H1 (cell line): ENCODE measurements at regions not wholly inside any gene's neighbourhood (a gene's known extent, or its start where the extent isn't known, plus 50 kb on each side); places are given as distances from the start of the nearest gene placed in this dataset.

Experiments used
- CTCF ChIA-PET: fragments of 300-600 bp; sonication (Branson Sonifier 250); formaldehyde crosslinking; loops from one replicate; lab custom pipeline; 2021; ENCODE audit not compliant: partially characterized antibody; lab: Charles Lee
- POLR2A ChIA-PET: fragments of 300-600 bp; sonication (Branson Sonifier 250); formaldehyde crosslinking; loops from one replicate; lab custom pipeline; 2021; ENCODE audit warnings: inconsistent platforms; ENCODE audit not compliant: partially characterized antibody; lab: Charles Lee
- DNase-seq, 2 experiments: peaks; one replicate each; pipeline versions ENCODE4 v3.0.0 to v3.0.0-alpha.2; 2010 to 2022; ENCODE audit warnings: low spot score in 2 of 2, low read depth in 1 of 2, mixed read lengths in 1 of 2
- FAIRE-seq: peaks from 2 replicates; lab custom pipeline; 2011; peaks lifted over from hg19 to GRCh38; lab: Jason Lieb, UNC
- H2AFZ ChIP-seq: 2 replicates; pipeline ENCODE4 v1.8.1; 2012; ENCODE audit warnings: low read length, inconsistent platforms
- H2AK5ac ChIP-seq: 2 replicates; pipeline ENCODE4 v1.6.1; 2013; ENCODE audit warnings: low read depth, low read length
- H2BK120ac ChIP-seq: replicated peaks from 2 replicates; pipeline ENCODE3; 2013; ENCODE audit warnings: low read depth, low read length, inconsistent platforms
- H2BK12ac ChIP-seq: 2 replicates; pipeline ENCODE4 v1.6.1; 2013; ENCODE audit warnings: low read depth, low read length
- H2BK15ac ChIP-seq: 2 replicates; pipeline ENCODE4 v1.6.1; 2013; ENCODE audit warnings: low read length
- H2BK20ac ChIP-seq: 2 replicates; pipeline ENCODE4 v1.6.1; 2013; ENCODE audit warnings: low read length
- H2BK5ac ChIP-seq: 2 replicates; pipeline ENCODE4 v1.6.1; 2013; ENCODE audit warnings: low read depth, low read length
- H3K14ac ChIP-seq: 2 replicates; pipeline ENCODE4 v1.6.1; 2013; ENCODE audit warnings: inconsistent platforms; ENCODE audit not compliant: insufficient read length
- H3K18ac ChIP-seq: 2 replicates; pipeline ENCODE4 v1.6.1; 2013; ENCODE audit warnings: low read length; ENCODE audit errors: extremely low read depth
- H3K23ac ChIP-seq: 2 replicates; pipeline ENCODE4 v1.6.1; 2013; ENCODE audit warnings: inconsistent platforms; ENCODE audit not compliant: insufficient read length
- H3K23me2 ChIP-seq: 2 replicates; pipeline ENCODE4 v1.6.1; 2013; ENCODE audit warnings: low read depth, low read length
- H3K27ac ChIP-seq: 2 replicates; pipeline ENCODE4 v1.6.1; 2011; ENCODE audit warnings: low read depth, low read length, inconsistent platforms
- H3K27me3 ChIP-seq, 4 experiments: replicated peaks in 1 of 4; 1 replicate in 1 of 4; 2 replicates in 3 of 4; pipeline versions ENCODE4 v1.6.1 to v1.8.1; 2011 to 2013; ENCODE audit warnings: low read length in 3 of 4, mild to moderate bottlenecking in 3 of 4, inconsistent platforms in 2 of 4, mixed read lengths in 2 of 4, moderate library complexity in 1 of 4; ENCODE audit not compliant: control insufficient read depth in 3 of 4, insufficient read depth in 3 of 4; ENCODE audit errors: extremely low read depth in 1 of 4
- H3K36me3 ChIP-seq, 4 experiments: 2 replicates each; pipeline versions ENCODE4 v1.6.1 to v1.8.1; 2011 to 2013; ENCODE audit warnings: mild to moderate bottlenecking in 4 of 4, low read length in 3 of 4, moderate library complexity in 2 of 4, control low read depth in 1 of 4, inconsistent platforms in 1 of 4; ENCODE audit not compliant: insufficient read depth in 4 of 4, control insufficient read depth in 2 of 4
- H3K4ac ChIP-seq: replicated peaks from 2 replicates; pipeline ENCODE3; 2013; ENCODE audit warnings: low read length, low read depth, mixed read lengths, inconsistent platforms; ENCODE audit not compliant: insufficient read length
- H3K4me1 ChIP-seq, 4 experiments: replicated peaks in 1 of 4; 1 replicate in 1 of 4; 2 replicates in 3 of 4; pipeline versions ENCODE4 v1.6.1 to v1.8.1; 2011 to 2013; ENCODE audit warnings: low read length in 3 of 4, inconsistent platforms in 2 of 4, mixed read lengths in 1 of 4; ENCODE audit not compliant: insufficient read depth in 4 of 4, control insufficient read depth in 3 of 4
- H3K4me2 ChIP-seq, 2 experiments: 2 replicates each; pipeline versions ENCODE4 v1.6.1 to v1.8.1; 2011 to 2013; ENCODE audit warnings: low read depth in 2 of 2, low read length in 2 of 2, control low read depth in 1 of 2, inconsistent platforms in 1 of 2, mild to moderate bottlenecking in 1 of 2; ENCODE audit not compliant: insufficient read depth in 1 of 2
- H3K4me3 ChIP-seq, 4 experiments: fragments of 200-600, 300-600 bp in 1 of 4; sonication (generic), shearing (Covaris generic), sonication (Bioruptor Twin) in 1 of 4; 2 replicates each; pipeline versions ENCODE4 v1.5.1 to v1.8.1; 2011 to 2016; ENCODE audit warnings: low read length in 4 of 4, low read depth in 3 of 4, control low read depth in 2 of 4, inconsistent platforms in 2 of 4, mild to moderate bottlenecking in 2 of 4, mixed read lengths in 1 of 4, moderate library complexity in 1 of 4; ENCODE audit not compliant: insufficient read depth in 2 of 4; ENCODE audit errors: extremely low read depth in 1 of 4
- H3K56ac ChIP-seq: replicated peaks from 2 replicates; pipeline ENCODE3; 2013; ENCODE audit warnings: low read depth, mild to moderate bottlenecking, mixed read lengths, low read length, inconsistent platforms; ENCODE audit not compliant: insufficient read length
- H3K79me1 ChIP-seq: 2 replicates; pipeline ENCODE4 v1.6.1; 2013; ENCODE audit warnings: low read depth, low read length, control low read depth
- H3K79me2 ChIP-seq, 2 experiments: 2 replicates each; pipeline versions ENCODE4 v1.6.1 to v1.8.1; 2012 to 2013; ENCODE audit warnings: low read length in 2 of 2, mild to moderate bottlenecking in 2 of 2, inconsistent platforms in 1 of 2; ENCODE audit not compliant: insufficient read depth in 2 of 2, control insufficient read depth in 1 of 2
- H3K9ac ChIP-seq, 4 experiments: replicated peaks in 1 of 4; 1 replicate in 1 of 4; 2 replicates in 3 of 4; pipeline versions ENCODE4 v1.6.1 to v1.8.1; 2011 to 2013; ENCODE audit warnings: low read depth in 3 of 4, low read length in 3 of 4, control low read depth in 2 of 4, mild to moderate bottlenecking in 2 of 4, moderate library complexity in 2 of 4, inconsistent platforms in 1 of 4; ENCODE audit errors: extremely low read depth in 1 of 4
- H3K9me3 ChIP-seq, 2 experiments: 2 replicates each; pipeline versions ENCODE4 v1.6.1 to v1.8.1; 2012 to 2013; ENCODE audit warnings: mild to moderate bottlenecking in 2 of 2, moderate library complexity in 2 of 2, control low read depth in 1 of 2, inconsistent platforms in 1 of 2, low read depth in 1 of 2, low read length in 1 of 2, mixed read lengths in 1 of 2; ENCODE audit not compliant: insufficient read depth in 2 of 2
- H4K20me1 ChIP-seq, 2 experiments: replicated peaks in 1 of 2; 2 replicates each; pipeline versions ENCODE3 to v1.8.1; 2011 to 2013; ENCODE audit warnings: inconsistent platforms in 2 of 2, low read length in 2 of 2, mild to moderate bottlenecking in 1 of 2; ENCODE audit not compliant: insufficient read depth in 2 of 2, control insufficient read depth in 1 of 2
- H4K5ac ChIP-seq: 2 replicates; pipeline ENCODE4 v1.6.1; 2013; ENCODE audit warnings: low read length, low read depth, mixed read lengths, inconsistent platforms; ENCODE audit not compliant: insufficient read length
- H4K8ac ChIP-seq: 2 replicates; pipeline ENCODE4 v1.8.0; 2013; ENCODE audit warnings: mild to moderate bottlenecking, moderate library complexity, low read length, inconsistent platforms; ENCODE audit not compliant: insufficient read depth; ENCODE audit errors: extremely low read depth
- H4K91ac ChIP-seq: replicated peaks from 2 replicates; pipeline ENCODE3; 2013; ENCODE audit warnings: low read length, mixed read lengths, inconsistent platforms; ENCODE audit not compliant: insufficient read length
- CEBPB ChIP-seq: IDR thresholded peaks from 2 replicates; pipeline ENCODE4 v1.6.1; 2012; ENCODE audit warnings: low read depth, low read length
- CHD1 ChIP-seq: IDR thresholded peaks from 2 replicates; pipeline ENCODE4 v1.6.1; 2012; ENCODE audit warnings: low read depth, low read length, improper control_type of control experiment
- EGR1 ChIP-seq: IDR thresholded peaks from 2 replicates; pipeline ENCODE4 v1.6.1; 2011; ENCODE audit warnings: low read depth, low read length, borderline replicate concordance
- EZH2 ChIP-seq: fragments of 200-600 bp; sonication (generic); IDR thresholded peaks from 2 replicates; pipeline ENCODE4 v1.7.1; 2012; ENCODE audit warnings: low read depth, mild to moderate bottlenecking, moderate library complexity, low read length, inconsistent platforms; ENCODE audit not compliant: severe bottlenecking
- GABPA ChIP-seq: IDR thresholded peaks from 2 replicates; pipeline ENCODE4 v1.6.1; 2011; ENCODE audit warnings: mild to moderate bottlenecking, low read length, moderate library complexity, borderline replicate concordance; ENCODE audit not compliant: insufficient read depth
- POLR2A ChIP-seq, 2 experiments: IDR thresholded peaks; 1 replicate in 1 of 2; 2 replicates in 1 of 2; pipeline ENCODE4 v1.6.1; 2011; ENCODE audit warnings: low read depth in 2 of 2, low read length in 2 of 2, mild to moderate bottlenecking in 2 of 2; ENCODE audit errors: control extremely low read depth in 1 of 2
- RNF2 ChIP-seq: fragments of 200-900, 300-1000 bp; sonication (generic); IDR thresholded peaks from 2 replicates; pipeline ENCODE4 v1.7.1; 2016; ENCODE audit warnings: borderline replicate concordance, low read depth, mild to moderate bottlenecking, antibody characterized with exemption, low read length; ENCODE audit not compliant: poor library complexity, severe bottlenecking; ENCODE audit errors: missing control alignments
- SP2 ChIP-seq: IDR thresholded peaks from 2 replicates; pipeline ENCODE4 v1.6.1; 2012; ENCODE audit warnings: mild to moderate bottlenecking, low read length, inconsistent platforms
- SP4 ChIP-seq: IDR thresholded peaks from 2 replicates; pipeline ENCODE4 v1.6.1; 2012; ENCODE audit warnings: low read length, inconsistent platforms
- TAF7 ChIP-seq: optimal IDR thresholded peaks from 2 replicates; pipeline ENCODE3; 2011; ENCODE audit warnings: low read depth, mild to moderate bottlenecking, inconsistent platforms, low read length, moderate library complexity, borderline replicate concordance
- TEAD4 ChIP-seq: IDR thresholded peaks from 2 replicates; pipeline ENCODE4 v1.6.1; 2012; ENCODE audit warnings: low read depth, low read length, inconsistent platforms, mixed read lengths
- WGBS, 2 experiments: shearing (Covaris generic) in 1 of 2; methylation state at CpG; one replicate each; pipeline versions ENCODE4 v1.1.6 to v1.1.7; 2013 to 2015; ENCODE audit warnings: low lambda C conversion rate in 2 of 2, mixed read lengths in 2 of 2, inconsistent platforms in 1 of 2, low coverage in 1 of 2, missing lambda C conversion rate in 1 of 2; ENCODE audit not compliant: insufficient replicate concordance in 2 of 2, insufficient coverage in 1 of 2, insufficient read length in 1 of 2; ENCODE audit errors: extremely low coverage in 1 of 2, missing lambda C conversion rate in 1 of 2; 5-methylcytosine and 5-hydroxymethylcytosine counted together
- TF ChIP-seq, protein P1 (sequence below): IDR thresholded peaks from 2 replicates; pipeline ENCODE4 v1.6.1; 2011; ENCODE audit warnings: low read depth, mild to moderate bottlenecking, low read length; ENCODE audit not compliant: insufficient read depth
- TF ChIP-seq, protein P2 (sequence below): IDR thresholded peaks from 2 replicates; pipeline ENCODE4 v1.6.1; 2012; ENCODE audit warnings: low read length, inconsistent platforms

DNA sequence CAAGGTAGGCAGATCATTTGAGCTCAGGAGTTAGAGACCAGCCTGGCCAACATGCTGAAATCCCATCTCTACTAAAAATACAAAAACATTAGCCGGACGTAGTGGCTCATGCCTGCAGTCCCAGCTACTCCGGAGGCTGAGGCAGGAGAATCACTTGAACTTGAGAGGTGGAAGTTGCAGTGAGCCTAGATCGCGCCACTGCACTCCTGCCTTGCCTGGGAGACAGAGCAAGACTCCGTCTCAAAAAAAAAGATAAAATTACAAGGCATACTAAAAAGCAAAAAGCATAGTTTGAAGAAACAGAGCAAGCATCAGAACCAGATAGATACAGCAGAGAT is 61.2 kb upstream of the CDC42BPA start:
- Histone ChIP-seq H2BK12ac (no peak overlapping the region), H3K18ac (no peak overlapping the region), H4K91ac (no peak overlapping the region), H2BK5ac (no peak overlapping the region), H3K23me2 (no peaks in the 10 kb centered on the region), H3K36me3 (no peaks in the 10 kb centered on the region), H3K79me2 (no peaks in the 10 kb centered on the region), H3K56ac (no peak overlapping the region), H2BK15ac (no peak overlapping the region), H3K14ac (no peak overlapping the region), H3K4me1 (peaks cover 0 to 5% (median 2%) of the 10 kb centered on the region in 4 experiments; a peak in 3 of 7 replicates), H4K20me1 (no peaks in the 10 kb centered on the region), H4K8ac (no peak overlapping the region), H3K4me2 (no peak overlapping the region), H3K9ac (no peak overlapping the region), H3K9me3 (peaks cover 0 to 4% of the 10 kb centered on the region in 2 experiments; a peak in 1 of 4 replicates), H2BK120ac (no peak overlapping the region), H2AFZ (no peak overlapping the region), H3K4me3 (no peak overlapping the region), H3K79me1 (no peaks in the 10 kb centered on the region), H4K5ac (no peak overlapping the region), H3K27ac (no peak overlapping the region), H2AK5ac (no peak overlapping the region), H3K27me3 (no peaks in the 10 kb centered on the region), H2BK20ac (no peak overlapping the region), H3K23ac (no peak overlapping the region), H3K4ac (no peak overlapping the region)
- ChIA-PET CTCF (interaction anchor here (2.2 kb wide), 1 partner anchor 9 kb away, joined by 5 read pairs; no protein-coding TSS in a partner anchor), POLR2A (no interaction called here)
- FAIRE-seq (no peak), DNase-seq (no peak)
- WGBS, 2 experiments: 96% methylated on average over 6 of the region's 6 CpGs; no CpG with 5 or more reads in 1 of the 2 experiments
- TF ChIP-seq, protein P1, sequence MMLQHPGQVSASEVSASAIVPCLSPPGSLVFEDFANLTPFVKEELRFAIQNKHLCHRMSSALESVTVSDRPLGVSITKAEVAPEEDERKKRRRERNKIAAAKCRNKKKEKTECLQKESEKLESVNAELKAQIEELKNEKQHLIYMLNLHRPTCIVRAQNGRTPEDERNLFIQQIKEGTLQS: no peak
- TF ChIP-seq TEAD4 (no peak), EGR1 (no peak), SP4 (no peak), RNF2 (no peak), EZH2 (no peak), SP2 (no peak), CEBPB (no peak), POLR2A (IDR thresholded peaks at IDR 0.05; ENCODE audit: control extremely low read depth in 1 of 2, low read depth in 2 of 2, low read length in 2 of 2) (no peak), TAF7 (no peak), GABPA (no peak), CHD1 (no peak)
- TF ChIP-seq, protein P2, sequence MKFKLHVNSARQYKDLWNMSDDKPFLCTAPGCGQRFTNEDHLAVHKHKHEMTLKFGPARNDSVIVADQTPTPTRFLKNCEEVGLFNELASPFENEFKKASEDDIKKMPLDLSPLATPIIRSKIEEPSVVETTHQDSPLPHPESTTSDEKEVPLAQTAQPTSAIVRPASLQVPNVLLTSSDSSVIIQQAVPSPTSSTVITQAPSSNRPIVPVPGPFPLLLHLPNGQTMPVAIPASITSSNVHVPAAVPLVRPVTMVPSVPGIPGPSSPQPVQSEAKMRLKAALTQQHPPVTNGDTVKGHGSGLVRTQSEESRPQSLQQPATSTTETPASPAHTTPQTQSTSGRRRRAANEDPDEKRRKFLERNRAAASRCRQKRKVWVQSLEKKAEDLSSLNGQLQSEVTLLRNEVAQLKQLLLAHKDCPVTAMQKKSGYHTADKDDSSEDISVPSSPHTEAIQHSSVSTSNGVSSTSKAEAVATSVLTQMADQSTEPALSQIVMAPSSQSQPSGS: no peak
